HG03175 (cell line): ENCODE measurements at regions not wholly inside any gene's neighbourhood (a gene's known extent, or its start where the extent isn't known, plus 50 kb on each side); places are given as distances from the start of the nearest gene placed in this dataset.
"Not testable (repeated sequence)": the region's sequence is repeated elsewhere in the genome, so short reads cannot be mapped to it uniquely, and the experiment has no call there.

Experiments used
- ATAC-seq: cut with Tn5 transposase; IDR thresholded peaks from one replicate; pipeline ENCODE4 v1.9.1; 2021; ENCODE audit warnings: mild to moderate bottlenecking, moderate library complexity; ENCODE audit not compliant: unreplicated experiment

DNA sequence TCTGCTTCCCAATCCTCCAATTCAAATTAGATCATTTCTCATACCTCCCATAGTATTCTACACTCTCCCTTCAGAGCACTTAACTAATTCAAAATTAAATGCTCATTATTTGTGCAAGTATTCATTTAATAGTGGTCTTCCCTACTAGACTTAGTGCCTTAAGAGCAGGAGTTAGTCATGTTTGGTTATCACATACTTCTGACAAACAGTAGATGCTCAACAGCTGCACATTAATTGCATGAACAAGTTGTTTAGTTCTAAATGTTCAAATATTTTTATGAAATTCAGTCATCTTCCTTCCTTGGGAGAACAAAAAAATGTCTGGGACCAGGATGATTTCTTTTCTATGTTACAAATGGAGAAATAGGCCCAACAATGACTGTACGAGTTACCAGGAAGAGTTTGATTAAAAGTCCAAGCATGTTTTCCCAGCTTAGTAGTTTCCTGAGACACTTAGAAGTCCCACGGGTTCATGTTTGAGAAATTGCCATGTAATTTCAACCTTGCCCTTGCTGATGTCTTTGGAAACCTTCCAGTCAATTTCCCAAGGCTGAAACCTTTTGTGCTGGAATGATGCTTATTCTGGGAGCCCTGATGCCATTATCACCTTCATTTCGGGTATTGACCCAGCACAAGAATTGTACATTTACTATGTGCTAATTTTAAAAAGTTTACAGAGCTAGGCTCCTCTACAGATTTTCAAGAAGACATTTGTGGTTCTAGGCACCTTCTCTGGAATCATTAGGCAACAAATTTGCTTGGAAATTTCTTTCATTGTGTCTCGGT is 437.9 kb upstream of the PLXNA2 start:
- ATAC-seq = no peak

- no peak for ATAC-seq
These were observed 438.5 kb upstream of the PLXNA2 start for GRCh38 chr1:208682664-208683013.

DNA sequence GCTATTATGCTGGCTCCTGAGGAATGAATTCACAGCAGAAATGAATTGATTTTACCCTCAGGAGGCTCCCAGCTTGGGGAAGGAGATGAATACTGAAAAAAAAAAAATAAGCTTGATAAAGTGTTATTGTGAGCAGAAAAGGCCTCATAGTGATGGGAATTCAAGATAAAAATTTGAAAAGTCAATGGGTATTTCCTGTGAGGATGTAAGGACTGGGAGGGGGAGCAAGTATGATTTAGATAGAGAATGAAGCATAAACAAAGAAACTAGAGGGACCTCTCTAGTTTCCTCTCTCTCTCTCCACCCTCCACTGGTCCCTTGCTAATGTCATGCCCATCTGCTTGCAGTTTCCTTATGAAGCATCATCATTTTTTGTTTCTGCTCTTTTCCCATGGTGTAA is 439.0 kb upstream of the PLXNA2 start:
- ATAC-seq = no peak

DNA sequence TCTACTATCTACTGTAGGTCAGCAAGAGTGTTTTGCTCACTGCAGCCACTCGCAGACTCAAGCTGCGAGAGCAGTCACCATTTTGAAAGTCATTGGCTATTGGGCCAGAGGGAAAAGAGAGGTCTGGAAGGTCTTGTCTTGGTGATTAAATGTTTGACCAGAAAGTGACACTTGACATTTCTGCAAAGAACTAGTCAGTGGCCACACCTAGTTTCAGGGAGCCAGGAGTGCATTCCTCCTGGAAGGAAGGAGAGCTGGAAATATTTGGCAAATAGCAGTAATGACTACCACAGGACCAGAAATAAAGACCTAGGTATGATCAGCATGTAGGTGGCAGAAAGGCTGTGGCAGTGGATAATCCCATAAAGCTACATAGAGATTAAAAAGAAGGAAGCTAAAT is 440.0 kb upstream of the PLXNA2 start:
- no peak for ATAC-seq

GRCh38 chr1:208686592-208686991 is 442.4 kb upstream of the PLXNA2 start:
- ATAC-seq = no peak

DNA sequence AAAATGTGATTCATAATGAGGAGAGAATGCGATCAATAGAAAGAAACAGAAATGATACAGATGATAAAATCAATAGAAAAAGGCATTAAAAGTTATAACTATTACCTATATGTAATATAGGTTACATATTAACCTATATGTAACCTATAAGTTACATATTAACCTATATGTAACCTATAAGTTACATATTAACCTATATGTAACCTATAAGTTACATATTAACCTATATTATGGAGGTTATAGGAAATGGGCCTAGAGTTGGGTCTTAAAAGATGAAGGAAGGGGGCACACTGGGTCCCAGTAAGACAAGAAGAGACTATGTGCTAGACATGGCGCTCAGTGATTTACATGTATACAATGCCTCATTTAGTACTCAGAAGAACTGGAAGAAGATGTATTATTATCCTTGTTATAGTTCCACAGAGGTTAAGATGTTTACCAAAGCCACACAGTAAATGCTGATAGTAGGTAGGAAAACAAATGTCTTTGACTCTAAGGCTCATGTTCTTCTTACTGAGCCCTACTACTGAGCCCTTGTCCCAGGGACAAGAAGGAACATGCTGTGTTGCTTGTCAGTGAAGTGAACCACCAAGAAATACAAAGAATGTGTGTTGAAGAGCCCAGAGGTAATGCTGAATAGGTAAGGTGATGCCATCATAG is 444.6 kb upstream of the PLXNA2 start:
- no peak for ATAC-seq

GRCh38 chr1:208691012-208691411 is 446.8 kb upstream of the PLXNA2 start:
- ATAC-seq = no peak

DNA sequence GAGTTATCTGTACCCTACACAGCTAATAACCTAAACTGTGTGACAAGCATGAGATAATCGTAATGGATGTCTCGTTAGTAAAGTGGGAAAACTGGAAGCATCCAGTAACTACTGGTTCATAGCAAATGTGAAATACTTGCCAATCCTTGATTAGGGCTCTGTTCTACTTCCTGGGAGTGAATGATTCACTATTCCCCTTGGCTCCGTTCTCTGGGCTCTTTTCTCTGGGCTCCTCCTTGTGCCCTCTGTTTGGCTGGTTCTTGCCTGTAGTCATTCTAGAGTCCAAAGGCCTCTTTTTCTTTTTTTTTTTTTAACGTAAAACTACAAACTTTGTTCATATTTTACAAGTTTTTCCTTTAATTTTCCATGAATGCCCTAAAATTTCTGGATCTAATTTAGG is 465.8 kb upstream of the PLXNA2 start:
- no peak for ATAC-seq

- no peak for ATAC-seq
These were observed 470.1 kb upstream of the PLXNA2 start for GRCh38 chr1:208714323-208714722.

DNA sequence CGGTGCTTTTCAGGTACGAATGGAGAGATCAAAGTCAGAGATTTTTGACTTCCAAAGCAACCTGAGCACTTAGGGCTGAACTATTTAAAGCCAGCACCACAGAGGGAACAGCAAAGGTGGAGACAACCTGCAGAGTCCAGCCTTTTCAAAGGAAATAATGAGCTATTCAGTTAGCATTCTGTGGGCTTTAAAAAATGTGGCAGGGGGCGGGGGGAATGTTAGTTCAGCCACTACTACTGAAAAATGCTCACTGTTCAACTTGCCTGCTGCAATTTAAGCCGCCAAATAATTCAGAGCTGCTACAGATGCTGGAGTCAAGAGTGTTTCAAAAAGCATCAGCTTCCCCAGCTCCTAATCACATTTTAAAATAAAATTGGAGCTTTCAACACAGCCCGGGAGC is 473.3 kb upstream of the PLXNA2 start:
- no peak for ATAC-seq

GRCh38 chr1:208722592-208722991 is 478.4 kb upstream of the PLXNA2 start:
- no peak for ATAC-seq

DNA sequence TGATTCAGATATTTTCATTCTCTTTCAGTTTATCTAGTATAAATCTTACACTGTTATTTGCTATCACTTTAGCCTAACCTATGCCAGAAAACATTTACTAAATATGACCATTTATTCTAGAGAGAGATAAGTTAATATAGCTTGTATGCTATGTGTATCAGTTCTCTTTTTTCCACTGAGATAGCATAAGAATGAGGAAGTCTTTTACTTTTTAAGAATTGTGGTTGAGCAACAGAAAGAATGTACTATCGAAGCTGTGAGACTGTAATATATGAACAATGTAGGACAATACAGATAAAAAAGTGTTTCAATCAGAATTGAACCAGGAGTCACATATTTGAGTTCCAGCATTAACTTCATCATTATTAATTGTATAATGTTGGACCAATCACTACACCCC is 479.9 kb upstream of the PLXNA2 start:
- ATAC-seq = no peak

DNA sequence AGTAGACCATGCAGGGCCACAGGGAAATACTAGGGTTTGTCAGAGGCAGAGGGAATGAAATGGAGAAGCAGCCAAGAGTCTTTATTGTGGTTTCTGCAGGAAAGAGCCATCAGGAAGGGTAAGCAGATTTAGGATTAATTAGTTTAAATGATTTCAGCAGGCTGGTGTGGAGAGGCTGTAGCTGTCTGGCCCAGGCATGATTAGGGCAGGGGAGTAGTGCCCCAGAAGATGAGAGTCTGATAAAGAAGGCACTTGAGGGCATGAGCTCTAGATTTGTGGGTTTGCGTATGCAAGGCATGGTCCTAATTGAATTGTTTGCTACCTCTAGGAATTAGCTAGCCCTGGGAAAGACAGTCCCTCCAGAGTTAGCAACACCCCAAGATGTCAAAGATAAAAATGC is 484.6 kb upstream of the PLXNA2 start:
- no peak for ATAC-seq

DNA sequence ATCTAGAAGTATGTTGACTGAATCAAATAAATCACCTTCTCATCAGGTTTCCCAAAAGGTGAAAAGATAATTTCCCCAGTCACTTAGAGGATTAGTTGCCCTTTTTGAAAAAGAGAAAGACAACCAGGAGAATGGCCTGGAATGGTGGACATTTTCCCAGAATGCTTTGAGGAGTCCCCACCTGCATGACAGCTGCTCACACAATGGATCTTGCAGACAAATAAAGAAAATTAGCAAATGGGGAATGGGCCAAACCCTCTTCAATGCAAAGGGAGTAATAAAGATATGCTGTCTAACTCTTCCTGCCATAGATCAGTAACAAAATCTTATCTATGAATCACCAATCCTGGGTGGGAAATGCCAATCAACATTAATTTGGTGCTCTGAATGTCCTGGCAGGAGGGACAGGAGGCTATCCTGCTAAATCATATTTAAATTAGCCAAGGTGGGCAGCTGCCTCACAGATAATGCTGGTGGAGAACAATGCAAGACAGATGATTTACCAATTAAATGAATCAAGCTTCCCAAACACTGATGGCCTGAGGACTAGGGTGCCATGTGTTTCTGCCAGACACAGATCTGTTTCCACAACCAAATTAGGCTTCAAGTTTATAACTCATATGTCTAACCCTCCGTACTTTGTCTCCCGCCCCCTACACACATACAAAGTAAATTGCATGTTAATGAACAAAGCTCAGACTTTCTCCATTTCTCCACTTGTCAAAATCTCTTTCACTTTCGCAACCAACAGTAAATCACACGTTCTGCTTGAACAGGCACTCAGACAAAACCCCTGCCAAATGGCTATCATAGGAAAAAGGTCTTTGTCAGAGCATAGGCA is 488.0 kb upstream of the PLXNA2 start:
- ATAC-seq = peak; percentile 99

- ATAC-seq = no peak
These were observed 493.0 kb upstream of the PLXNA2 start for GRCh38 chr1:208737161-208737560.

DNA sequence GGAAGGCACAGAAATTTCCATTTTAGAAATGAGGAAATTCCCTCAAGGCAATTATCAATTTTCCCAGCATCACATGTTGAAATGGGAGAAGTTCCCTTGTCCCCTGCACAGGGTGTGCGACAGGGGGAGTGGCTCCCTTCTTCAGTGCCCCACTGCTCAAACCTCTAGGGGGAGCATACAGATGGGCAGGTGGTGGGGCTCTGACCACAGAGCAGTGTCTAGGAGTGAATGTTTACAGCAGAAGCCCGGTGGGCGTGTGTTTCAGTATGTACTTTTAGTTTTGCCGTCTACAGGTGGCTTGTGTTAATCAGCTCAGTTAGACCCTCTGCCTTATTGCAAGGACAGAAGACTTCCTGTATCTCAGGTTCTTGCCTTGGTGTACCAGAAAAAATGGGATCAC is 493.7 kb upstream of the PLXNA2 start:
- peak; percentile 70 for ATAC-seq

GRCh38 chr1:208739636-208740035 is 495.5 kb upstream of the PLXNA2 start:
- not testable (repeated sequence) for ATAC-seq

GRCh38 chr1:208741296-208741695 is 497.1 kb upstream of the PLXNA2 start:
- ATAC-seq = no peak

DNA sequence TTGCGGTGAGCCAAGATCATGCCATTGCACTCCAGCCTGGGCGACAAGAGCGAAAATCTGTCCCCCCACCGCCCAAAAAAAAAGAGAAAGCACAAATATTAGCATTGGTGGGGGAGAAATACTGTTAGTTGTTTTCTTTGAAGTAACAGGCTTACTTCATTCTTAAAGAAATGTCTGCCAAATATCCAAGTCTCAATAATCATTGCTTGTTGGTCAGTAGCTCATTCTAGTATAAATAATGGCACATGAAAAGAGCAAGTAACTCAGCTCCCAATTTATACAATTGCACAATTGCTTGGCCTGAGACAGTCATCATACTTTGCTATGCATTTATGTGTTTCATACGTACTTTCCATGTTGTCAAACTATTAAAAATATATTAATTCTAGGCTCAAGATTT is 499.2 kb upstream of the PLXNA2 start:
- ATAC-seq = no peak

- ATAC-seq = no peak
These were observed 503.8 kb upstream of the PLXNA2 start for GRCh38 chr1:208747979-208748378.

- ATAC-seq = no peak
These were observed 504.4 kb upstream of the PLXNA2 start for GRCh38 chr1:208748387-208749165.
